HG03378 (cell line): ENCODE measurements at regions not wholly inside any gene's neighbourhood (a gene's known extent, or its start where the extent isn't known, plus 50 kb on each side); places are given as distances from the start of the nearest gene placed in this dataset.
"Not testable (repeated sequence)": the region's sequence is repeated elsewhere in the genome, so short reads cannot be mapped to it uniquely, and the experiment has no call there.

Source experiments
- ATAC-seq: cut with Tn5 transposase; IDR thresholded peaks from one replicate; pipeline ENCODE4 v1.9.1; 2021; ENCODE audit warnings: mild to moderate bottlenecking, moderate library complexity; ENCODE audit not compliant: unreplicated experiment

DNA sequence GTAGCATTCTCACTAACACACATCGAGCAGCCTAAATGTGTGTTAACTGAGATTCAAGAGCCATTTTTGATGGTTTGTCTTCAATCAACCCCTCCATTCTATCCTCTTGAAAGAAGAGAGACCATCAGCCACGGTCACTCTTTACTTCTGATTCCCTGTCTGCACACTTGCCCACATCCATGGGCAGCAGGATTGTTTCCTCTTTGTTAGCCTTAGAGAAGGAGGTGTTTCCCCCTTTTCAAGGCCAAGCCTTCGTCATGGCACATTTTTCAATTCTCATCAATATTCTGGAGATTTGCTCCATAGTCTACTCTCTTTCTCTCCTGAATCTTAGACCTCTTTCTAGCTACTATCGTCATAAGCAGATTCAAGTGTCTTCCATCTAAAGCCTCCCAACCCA lies 522.4 kb upstream of the NAALADL2 start:
- no peak for ATAC-seq

DNA sequence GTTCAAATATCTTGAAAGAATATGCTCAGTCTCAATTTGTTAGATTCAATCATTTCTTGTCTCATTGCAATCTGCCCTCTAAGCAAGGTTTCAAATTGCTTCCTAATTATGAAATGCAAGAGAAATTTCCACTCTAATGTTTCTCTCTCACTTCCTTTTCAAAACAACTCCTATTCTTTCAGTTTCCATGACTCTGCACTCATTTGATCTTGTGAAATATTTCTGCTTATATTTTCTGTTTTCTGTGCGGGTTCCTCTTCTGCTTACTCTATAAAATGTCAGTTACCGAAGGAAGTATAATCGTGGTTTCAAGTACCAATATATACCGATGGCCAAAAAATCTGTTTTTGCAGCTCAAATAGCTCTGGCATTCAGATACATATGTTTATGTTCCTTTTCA lies 521.9 kb upstream of the NAALADL2 start:
- no peak for ATAC-seq

DNA sequence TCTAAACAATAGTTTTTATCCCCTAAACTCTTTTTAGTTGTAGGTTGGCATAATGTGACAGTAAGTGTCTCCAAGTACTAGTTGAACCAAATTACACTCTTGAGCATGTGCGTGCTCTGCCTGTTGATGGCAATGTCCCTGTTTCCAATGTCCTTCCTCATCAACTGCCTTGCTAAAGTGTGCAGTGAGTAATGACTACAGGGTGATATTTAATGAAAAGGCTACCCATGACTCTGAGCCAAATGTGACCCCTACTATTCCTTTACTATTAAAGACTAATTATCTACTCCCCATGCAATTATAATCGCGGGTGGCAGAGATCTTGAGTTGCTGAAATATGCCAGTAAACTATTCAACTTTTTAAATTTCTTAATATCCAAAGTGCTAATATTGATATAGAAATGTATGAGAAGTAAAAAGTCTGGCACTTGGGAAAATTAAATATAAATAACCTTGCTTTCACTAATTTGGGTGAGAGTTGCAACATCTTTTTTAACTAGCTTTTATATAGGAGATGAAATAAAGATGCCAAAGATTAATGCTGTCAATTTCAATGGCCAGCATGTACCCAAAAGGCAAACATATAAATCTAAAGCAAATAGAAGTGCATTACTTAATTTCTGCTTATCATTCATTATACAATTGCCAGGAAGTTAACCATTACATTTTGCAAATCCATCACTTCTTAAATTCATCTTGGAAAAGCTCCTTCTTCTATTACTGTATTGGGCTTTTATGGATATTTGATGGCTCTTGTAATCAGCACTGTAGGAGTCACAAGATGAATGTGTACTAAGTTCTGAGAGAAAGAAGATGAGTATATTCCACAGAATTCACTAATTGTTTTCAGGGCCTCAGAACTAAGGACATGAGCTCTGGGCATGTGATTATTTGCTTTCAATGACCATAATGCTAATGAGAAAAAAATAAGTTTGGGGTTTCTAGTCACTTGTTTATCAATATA lies 518.2 kb upstream of the NAALADL2 start:
- ATAC-seq = no peak

DNA sequence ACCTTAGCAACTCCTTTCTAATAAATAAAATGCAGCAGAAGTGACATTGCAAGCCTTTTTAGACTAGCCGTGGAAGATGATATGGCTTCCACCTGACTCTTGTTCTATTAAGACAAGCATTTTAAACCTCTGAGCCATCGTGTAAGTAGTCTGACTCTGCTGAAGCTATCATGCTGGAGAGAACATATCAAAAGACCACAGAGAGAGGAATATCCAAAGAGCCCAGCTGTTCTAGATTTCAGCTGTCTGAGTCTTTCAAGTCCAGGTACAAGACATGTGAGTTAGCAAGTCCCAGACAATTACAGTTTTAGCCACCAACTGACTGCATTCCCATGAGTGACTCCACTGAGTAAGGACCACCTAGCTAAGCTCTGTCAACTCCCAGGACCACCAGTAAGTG lies 517.0 kb upstream of the NAALADL2 start:
- no peak for ATAC-seq

DNA sequence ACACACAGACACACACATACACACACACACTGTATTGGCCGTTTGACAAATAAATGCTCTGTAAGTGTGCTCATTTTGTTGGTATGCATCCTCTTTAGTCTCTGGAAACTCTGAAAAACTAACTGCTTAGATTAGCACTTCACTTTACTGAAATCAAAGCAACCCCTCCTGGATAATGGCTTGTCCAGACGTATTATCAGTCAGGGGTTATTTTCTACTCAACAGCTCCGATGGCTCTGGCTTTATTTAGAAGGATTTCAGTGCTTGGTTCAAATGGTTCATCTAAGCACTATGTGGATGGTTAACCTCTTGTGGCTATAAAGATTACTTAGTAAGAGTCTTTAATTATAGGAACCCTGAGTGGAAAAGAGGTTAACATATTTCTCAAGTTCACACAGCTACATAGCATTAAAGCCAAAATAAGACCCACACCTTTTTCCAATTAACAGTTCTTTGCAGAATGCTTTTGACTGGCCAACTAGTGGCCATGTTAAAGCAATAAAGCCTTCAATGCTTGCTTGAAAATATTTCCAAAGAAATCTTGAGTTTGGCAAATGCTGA lies 516.1 kb upstream of the NAALADL2 start:
- no peak for ATAC-seq

DNA sequence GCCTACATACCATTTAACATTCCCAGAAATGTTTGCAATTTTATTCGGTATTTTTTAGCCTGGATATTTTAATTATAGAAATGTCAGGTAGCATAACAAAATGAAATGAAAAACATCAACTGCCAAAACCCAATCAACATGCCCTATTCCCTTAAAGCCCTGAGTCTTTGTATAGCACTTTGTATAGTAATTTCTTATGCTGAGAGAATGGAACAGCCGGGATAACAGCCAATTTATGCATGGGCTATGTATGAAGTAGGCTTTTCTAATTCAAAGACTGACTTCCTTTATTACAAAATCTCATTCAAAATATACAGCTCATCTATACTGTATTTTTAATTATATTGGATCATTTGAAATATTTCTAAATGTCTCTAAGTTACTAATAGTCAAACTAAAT lies 513.0 kb upstream of the NAALADL2 start:
- ATAC-seq = no peak

DNA sequence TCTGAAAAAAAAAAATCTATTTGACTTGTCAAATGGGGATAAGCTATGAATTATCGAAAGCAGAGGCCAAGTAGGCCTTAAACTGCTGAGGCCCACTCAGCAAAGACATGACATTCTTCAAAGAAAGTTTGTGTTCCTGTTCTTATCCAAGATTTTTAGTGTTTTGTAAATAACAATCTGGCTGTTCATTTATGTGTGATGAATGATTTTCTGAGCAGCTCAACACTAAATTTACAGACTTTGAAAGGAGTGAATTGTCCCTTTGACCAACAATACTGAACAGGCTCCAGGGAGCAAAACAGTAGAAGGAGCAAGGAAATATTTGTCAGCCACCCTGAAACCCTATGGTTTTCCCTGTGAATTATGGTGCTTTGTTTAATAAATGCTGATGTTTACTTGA lies 512.6 kb upstream of the NAALADL2 start:
- ATAC-seq = no peak

DNA sequence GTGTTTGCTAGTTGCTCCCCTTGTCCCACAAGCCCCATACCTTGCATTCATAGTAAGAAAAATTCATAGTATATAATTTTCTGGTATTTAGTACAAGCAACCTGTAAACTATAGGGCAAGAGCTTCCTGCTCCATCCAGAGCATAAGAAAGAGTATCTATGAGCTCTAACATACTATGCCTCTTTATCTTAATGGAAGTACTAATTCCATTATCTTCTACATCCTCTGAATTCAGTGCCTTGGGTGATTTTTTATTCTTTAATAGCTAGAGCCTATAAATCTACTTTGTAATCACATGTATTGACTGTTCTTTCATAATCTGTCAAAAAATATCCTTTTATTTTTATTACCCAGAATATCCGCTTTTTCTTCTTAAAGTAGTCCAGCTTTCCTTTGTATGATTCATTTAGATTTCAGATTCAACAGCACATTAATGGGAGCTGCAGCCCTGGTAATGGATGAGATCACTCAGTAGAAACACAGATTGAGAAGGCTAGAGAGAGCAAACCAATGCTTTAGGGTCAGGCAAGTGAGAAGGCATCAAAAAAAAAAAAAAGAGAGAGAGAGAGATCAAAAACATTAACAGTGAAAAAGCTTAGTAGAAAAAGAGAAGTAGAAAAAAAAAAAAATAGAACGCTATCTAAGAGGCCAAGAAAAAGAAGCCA lies 511.5 kb upstream of the NAALADL2 start:
- ATAC-seq = no peak

DNA sequence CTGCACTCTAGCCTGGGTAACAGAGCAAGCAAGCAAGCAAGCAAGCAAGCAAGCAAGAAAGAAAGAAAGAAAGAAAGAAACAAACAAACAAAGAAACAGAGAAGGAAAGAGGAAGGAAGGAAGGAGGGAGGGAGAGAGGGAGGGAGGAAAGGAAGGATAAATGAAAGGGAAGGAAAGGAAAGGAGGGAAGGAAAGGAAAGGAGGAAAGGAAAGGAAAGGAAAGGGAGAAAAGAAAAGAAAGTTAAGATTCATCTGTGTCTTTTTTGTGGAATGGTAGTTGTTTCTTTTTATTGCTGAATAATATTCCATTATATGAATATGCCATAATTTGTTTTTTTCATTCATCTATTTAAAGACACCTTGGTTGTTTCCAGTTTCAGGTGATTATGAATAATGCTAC lies 506.9 kb upstream of the NAALADL2 start:
- ATAC-seq = no peak

DNA sequence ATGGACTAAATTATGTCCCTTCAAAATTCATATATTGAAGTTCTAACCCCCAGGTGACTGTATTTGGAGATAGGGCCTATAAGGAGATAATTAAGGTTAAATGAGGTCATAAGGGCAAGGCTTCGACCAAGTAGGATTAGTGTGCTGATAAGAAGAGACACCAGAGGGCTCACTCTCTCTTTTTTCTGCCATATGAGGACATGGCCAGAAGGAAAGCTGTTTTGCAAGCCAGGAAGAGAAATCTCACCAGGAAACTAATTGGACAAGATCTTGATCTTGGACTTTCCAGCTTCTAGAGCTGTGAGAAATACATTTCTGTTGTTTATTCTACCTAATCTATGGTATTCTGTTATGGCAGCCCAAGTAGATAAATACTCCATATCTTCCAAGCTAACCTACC lies 503.6 kb upstream of the NAALADL2 start:
- ATAC-seq = no peak

DNA sequence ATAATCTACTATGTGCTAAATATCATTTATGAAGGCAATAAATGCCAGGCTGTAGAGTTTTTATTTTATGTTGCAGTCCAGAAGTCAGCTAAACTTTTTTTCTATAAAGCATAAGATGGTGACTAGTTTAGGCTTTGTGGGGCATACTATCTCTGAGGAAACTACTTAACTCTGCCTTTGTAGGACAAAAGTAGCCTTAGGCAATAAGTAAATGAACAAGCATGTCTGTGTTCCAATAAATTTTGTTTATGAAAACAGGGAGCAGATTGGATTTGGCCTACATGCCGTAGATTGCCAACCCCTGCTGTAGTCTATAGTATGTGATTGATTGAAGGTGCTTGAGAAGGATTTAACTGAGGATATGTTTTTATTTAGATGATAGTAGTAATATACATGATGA lies 502.5 kb upstream of the NAALADL2 start:
- no peak for ATAC-seq

DNA sequence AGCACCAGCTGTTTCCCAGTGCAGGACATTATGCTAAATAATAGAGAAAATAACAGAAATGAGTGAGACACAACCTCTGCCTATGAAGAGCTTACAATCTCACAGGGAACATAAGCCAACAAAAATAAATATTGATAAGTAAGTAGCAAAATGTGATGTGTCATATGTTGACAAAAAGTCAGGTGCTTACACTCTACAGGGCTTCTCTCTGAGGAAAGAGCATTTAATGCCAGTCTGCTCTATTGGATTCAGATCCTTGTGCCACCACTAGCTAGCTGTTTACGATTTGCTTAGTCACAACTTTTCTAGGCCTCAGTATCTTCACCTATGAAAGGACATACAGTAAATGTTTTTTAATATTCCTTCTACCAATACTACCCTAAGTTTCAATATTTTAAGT lies 500.9 kb upstream of the NAALADL2 start:
- no peak for ATAC-seq

DNA sequence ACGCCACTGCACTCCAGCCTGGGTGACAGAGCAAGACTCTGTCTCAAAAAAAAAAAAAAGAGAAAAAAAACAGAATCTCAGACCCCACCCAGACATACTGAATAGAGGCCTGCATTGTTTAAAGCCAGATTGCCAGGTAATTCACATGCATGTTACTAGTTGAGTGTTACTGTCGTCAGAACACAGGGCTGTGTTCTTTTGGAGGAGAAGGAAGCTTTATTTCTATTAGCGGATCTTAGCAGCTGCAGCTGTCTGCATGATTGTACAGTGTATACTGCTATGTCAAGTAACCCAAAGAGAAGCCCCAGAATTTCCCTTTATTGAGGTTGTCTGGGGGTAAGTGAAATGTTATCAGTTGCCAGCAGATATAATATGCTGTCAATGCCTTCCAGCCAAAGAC lies 496.6 kb upstream of the NAALADL2 start:
- ATAC-seq = no peak

DNA sequence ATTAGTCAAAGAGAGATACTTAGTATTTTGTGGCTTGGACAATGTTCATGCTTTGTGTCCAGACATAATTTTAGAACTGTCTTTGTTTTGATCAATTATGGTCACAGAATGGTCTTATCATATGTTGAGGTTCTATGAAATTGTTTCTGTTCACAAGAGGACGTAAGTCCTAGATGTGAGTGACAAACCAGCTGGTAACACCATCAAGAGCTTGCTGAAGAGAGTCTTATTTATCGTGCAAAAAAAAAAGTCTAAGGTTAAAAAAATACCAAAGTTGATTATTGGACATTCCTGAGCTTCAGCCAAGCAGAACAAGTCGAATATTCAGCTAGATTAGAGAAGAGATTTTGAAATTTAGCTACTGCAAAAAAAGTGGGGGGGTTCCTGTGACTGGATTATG lies 495.9 kb upstream of the NAALADL2 start:
- ATAC-seq = no peak

DNA sequence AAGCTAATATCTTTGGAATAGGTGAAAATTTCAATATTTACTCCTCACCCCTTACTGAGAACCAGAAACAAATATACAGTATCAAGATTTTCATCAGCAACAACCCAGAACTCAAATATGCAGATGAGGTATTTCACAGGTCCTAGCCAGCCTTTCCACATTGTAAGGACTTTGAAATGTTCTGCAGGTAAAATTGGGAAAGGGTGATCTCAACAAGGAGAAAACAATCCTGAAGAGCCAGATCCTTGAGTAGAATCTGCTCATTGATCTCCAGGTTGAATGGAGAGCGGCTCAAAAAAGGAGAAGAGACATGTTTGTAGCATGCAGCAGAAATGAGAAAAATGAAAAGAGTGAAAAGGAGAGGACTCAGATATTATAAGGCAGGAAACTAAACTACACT lies 493.3 kb upstream of the NAALADL2 start:
- no peak for ATAC-seq

DNA sequence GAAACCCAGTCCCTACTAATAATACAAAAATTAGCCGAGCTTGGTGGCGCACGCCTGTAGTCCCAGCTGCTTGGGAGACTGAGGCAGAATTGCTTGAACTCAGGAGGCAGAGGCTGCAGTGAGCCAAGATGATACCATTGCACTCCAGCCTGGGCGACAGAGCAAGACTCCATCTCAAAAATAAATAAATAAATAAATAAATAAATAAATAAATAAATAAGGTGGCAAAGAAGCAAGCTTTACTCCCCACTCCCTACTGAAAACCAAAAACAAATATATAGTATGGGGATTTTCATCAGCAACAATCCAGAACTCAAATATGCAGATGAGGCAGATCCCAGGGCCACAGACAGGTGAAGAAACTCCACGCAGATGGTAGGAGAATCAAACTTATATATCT lies 492.2 kb upstream of the NAALADL2 start:
- not testable (repeated sequence) for ATAC-seq

DNA sequence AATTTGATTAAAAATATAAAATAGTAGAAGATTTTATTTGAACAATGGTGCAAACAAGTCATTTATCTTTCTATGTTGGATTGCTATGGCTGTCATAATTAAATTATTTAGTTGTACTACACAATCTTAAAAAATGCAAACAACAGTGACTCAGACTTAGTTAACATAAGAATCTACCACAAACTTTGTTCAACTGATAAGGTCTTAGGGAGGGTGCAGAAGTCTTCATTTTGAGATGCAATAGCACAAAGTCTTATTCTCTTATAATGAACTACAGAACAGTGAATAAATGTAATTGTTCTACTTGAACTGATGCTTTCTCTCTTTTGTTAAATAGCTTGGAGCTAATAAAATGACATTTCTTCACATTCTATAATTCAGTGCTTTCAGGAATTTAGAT lies 482.8 kb upstream of the NAALADL2 start:
- no peak for ATAC-seq

DNA sequence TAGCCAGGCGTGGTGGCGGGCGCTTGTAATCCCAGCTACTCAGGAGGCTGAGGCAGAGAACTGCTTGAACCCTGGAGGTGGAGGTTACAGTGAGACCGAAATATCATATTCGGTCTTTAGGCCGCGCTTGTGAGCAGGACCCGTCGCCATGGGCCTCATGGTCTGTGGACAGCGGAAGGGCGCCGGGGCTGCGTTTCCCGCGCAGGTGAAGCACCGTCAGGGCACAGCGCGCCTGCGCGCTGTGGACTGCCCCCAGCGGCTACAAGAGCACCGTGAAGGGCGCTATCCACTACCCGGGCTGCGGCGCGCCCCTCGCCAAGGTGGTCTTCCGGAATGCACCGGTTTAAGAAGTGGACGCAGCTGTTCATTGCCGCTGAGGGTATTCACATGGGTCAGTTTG lies 482.0 kb upstream of the NAALADL2 start:
- ATAC-seq = no peak

DNA sequence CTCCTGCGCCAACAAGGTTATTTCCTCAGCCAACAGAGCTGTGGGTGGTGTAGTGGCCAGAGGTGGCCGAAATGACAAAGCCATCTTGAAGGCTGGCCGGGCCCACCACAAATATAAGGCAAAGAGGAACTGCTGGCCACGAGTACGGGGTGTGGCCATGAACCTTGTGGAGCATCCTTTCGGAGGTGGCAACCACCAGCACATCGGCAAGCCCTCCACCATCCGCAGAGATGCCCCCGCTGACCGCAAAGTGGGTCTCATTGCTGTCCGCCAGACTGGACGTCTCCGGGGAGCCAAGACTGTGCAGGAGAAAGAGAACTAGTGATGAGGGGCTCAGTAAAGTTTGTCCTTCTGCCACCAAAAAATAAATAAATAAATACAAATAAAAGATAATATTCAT lies 481.4 kb upstream of the NAALADL2 start:
- no peak for ATAC-seq

DNA sequence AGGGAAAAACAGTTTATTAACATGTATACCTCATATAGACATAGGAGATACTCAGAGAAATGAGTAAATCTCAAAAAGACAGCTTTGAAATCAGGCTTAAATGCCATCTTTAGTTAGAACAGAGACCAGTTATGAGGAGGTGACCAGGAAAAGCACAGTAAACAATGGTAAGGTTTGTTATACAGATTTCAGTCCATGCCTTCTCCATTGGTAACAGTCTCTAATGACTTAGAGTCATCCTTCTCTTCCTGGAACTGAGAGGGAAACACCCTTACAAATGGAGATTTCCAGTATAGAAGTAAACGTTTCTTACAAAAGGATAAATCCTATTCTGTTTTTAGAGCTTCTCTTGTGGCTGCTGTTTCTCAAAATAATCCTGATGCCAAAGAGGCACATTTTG lies 476.3 kb upstream of the NAALADL2 start:
- ATAC-seq = no peak

DNA sequence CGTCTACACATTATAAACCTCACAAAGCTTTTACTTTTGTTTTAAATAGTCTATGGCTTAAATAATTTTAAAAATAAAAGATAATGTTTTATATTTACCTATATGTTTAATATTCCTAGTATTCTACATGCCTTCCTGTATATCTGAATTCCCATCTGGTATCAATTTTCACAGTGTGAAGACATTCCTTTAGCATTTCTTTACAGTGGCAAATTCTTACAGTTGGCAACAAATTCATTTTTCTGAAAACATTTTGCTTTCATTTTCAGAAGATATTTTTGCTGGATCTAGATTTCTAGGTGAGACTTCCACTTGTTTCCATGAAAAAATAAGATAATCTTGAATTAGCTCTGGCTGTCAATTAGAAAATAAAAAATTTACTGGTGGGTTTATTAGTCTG lies 471.4 kb upstream of the NAALADL2 start:
- no peak for ATAC-seq

DNA sequence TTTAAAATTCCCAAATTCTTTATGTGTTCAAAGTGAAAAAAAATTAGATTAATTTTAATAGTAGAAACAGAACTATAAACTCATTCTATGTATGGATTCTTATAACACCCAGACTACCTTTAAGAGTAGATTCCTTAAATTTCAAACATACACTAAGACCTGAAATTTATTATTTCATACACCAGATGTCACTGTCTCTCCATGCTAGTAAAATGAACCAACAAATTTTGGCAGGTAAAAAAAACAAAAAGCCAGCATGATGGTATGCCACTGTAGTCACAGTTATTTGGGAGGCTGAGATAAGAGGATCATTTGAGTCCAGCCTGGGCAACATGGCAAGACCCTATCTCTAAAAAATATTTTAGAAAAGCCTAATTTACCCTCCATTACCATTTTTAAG lies 461.3 kb upstream of the NAALADL2 start:
- no peak for ATAC-seq
